ENCODE measurements at regions not wholly inside any gene's neighbourhood (a gene's known extent, or its start where the extent isn't known, plus 50 kb on each side); places are given as distances from the start of the nearest gene placed in this dataset.

- TF ChIP-seq, protein P1, sequence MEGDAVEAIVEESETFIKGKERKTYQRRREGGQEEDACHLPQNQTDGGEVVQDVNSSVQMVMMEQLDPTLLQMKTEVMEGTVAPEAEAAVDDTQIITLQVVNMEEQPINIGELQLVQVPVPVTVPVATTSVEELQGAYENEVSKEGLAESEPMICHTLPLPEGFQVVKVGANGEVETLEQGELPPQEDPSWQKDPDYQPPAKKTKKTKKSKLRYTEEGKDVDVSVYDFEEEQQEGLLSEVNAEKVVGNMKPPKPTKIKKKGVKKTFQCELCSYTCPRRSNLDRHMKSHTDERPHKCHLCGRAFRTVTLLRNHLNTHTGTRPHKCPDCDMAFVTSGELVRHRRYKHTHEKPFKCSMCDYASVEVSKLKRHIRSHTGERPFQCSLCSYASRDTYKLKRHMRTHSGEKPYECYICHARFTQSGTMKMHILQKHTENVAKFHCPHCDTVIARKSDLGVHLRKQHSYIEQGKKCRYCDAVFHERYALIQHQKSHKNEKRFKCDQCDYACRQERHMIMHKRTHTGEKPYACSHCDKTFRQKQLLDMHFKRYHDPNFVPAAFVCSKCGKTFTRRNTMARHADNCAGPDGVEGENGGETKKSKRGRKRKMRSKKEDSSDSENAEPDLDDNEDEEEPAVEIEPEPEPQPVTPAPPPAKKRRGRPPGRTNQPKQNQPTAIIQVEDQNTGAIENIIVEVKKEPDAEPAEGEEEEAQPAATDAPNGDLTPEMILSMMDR (IDR thresholded peaks at IDR 0.05): no peak
Measured at GRCh38 chr18:55779691-55780585, 191.9 kb upstream of the TCF4 start.

DNA sequence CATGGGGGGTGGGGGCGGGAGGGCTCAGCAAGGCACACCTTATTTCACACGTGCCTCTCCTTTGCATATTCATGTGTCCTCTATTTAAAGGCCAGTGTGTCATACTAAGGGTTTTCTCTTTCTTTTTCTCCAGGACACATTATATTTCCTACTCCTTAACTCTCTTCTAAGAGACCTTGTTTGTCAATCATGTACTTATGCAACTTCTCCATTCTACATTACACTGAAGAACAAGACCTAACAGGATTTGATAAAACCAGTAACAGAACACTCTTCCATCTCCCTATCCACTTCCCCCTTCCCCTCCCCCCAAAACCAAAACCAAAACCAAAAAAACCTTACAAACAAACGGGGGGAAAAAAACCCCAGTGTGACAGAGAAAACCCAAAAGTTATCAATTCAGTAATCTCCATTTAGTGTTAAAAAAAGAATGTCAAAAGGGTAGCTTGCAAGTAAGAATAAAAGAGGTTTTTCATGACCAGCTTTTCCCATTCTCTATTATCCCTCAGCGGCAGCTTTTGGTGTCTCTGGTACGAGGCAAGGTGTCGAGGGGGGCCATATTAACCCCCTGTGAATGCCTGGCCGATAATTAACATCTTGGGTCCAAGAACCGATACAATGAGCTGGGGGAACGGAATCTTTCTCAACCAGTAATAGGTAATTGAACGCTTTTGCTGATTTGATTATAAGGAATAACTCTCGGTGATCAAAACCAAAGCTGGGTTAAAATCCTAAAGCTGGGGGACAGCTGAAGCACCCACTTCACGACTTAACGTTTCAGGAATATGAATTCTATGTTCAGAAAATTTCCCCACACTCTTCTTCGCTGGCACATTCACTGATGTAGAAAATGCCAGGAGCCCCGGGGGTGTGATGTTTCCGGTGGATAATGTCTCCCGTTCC, 191.0 kb upstream of the TCF4 start:
- TF ChIP-seq, protein P1 (IDR thresholded peaks at IDR 0.05): no peak

- TF ChIP-seq, protein P1 (IDR thresholded peaks at IDR 0.05): no peak
Measured at GRCh38 chr18:55777666-55778304, 189.8 kb upstream of the TCF4 start.

- TF ChIP-seq, protein P1 (IDR thresholded peaks at IDR 0.05): no peak
Measured at GRCh38 chr18:55775972-55776371, 188.0 kb upstream of the TCF4 start.

DNA sequence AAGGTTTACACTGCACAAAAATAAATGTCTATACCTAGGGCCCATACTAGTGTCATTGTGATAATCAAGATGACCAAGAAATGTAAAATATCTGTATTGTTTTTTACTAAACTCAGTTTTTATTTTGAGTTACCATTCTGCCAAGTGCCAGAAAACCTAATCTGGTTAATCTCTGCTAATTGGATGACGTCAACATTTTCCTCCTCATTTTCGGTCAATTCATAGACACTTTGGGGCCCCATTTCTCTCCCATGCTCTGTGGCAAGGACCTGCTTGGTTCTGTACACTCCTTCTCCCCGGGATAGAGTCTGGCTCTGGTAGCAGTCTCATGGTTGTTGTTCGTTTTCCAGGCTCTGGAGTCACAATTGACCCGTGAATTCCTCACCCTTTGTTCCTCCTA, 186.5 kb upstream of the TCF4 start:
- TF ChIP-seq, protein P1 (IDR thresholded peaks at IDR 0.05): no peak

DNA sequence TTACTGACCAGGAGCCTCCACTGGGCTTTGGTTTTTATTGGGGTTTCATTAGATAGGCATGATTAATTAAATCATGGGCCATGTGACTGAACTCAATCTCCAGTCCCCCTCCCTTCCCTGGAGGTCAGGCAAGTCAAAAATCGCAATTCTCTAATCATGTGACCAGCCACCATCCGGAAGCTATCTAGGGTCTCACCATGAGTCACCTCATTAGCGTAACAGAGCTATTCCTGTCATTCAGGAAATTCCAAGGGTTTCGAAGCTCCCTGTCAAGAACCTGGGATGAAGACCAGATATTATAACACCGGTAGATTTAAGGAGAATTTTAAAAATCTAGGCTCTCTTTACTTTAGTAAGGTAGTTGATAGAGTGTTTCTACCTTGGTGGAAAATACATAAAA, 180.3 kb upstream of the TCF4 start:
- TF ChIP-seq, protein P1 (IDR thresholded peaks at IDR 0.05): no peak

DNA sequence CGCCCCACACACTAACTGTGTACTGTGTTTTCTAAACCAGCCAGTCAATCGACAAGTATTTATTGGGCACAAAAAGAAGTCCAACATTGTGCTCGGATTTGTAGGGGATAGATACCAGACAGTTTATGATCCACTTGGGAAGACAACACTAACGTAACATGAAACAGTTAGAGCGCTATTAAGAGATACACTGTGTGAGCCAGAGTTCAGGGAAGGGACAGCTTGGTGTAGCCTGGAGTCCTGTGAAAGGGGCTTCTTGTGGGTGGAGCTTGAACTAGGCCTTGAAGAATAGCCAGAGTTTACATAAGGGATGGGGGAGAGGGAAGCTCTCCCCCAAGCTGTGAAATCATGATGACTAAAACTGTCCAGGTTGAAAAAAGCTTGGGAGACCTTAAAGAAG, 176.4 kb upstream of the TCF4 start:
- TF ChIP-seq, protein P1 (IDR thresholded peaks at IDR 0.05): no peak
